ENCODE measurements at regions not wholly inside any gene's neighbourhood (a gene's known extent, or its start where the extent isn't known, plus 50 kb on each side); places are given as distances from the start of the nearest gene placed in this dataset.

- TF ChIP-seq EZH2 (IDR thresholded peaks at IDR 0.05; ENCODE audit: low read length, missing control alignments), result no peak
- TF ChIP-seq, protein P1, sequence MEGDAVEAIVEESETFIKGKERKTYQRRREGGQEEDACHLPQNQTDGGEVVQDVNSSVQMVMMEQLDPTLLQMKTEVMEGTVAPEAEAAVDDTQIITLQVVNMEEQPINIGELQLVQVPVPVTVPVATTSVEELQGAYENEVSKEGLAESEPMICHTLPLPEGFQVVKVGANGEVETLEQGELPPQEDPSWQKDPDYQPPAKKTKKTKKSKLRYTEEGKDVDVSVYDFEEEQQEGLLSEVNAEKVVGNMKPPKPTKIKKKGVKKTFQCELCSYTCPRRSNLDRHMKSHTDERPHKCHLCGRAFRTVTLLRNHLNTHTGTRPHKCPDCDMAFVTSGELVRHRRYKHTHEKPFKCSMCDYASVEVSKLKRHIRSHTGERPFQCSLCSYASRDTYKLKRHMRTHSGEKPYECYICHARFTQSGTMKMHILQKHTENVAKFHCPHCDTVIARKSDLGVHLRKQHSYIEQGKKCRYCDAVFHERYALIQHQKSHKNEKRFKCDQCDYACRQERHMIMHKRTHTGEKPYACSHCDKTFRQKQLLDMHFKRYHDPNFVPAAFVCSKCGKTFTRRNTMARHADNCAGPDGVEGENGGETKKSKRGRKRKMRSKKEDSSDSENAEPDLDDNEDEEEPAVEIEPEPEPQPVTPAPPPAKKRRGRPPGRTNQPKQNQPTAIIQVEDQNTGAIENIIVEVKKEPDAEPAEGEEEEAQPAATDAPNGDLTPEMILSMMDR (conservative IDR thresholded peaks at IDR 0.05 in 1 of 2, IDR thresholded peaks at IDR 0.05 in 1 of 2; ENCODE audit: low read depth in 1 of 2, low read length in 2 of 2), result no peak
Measured at GRCh38 chr5:31027721-31028120, 165.8 kb upstream of the CDH6 start.

Measured in fibroblast of lung (primary cell).